K562 (cell line): ENCODE measurements at regions not wholly inside any gene's neighbourhood (a gene's known extent, or its start where the extent isn't known, plus 50 kb on each side); places are given as distances from the start of the nearest gene placed in this dataset.

Source experiments
- ZBTB1 ChIP-seq: sonication (generic); formaldehyde crosslinking; IDR thresholded peaks from 2 replicates; pipeline ENCODE4 v1.8.1; 2023; ENCODE audit warnings: missing genetic modification reagents, low read depth, mild to moderate bottlenecking, borderline replicate concordance
- ZBTB7A ChIP-seq: IDR thresholded peaks from 2 replicates; pipeline ENCODE4 v1.6.1; 2011; ENCODE audit warnings: low read depth, mild to moderate bottlenecking, low read length, moderate library complexity, borderline replicate concordance; ENCODE audit not compliant: control insufficient read depth
- ZFP36 ChIP-seq: fragments of 150-350 bp; IDR thresholded peaks from 2 replicates; pipeline ENCODE4 v1.6.1; 2018; ENCODE audit warnings: low read length, low read depth; ENCODE audit not compliant: partially characterized antibody
- ZNF212 ChIP-seq: fragments of 450-650 bp; formaldehyde crosslinking; IDR thresholded peaks from 2 replicates; pipeline ENCODE4 v1.4.0; 2020; ENCODE audit warnings: mild to moderate bottlenecking
- TF ChIP-seq, protein P1 (sequence below), 3 experiments: fragments of 200-800 bp in 1 of 3; sonication (Bioruptor generic) in 1 of 3; sonication (generic) in 1 of 3; formaldehyde crosslinking in 1 of 3; IDR thresholded peaks; 2 replicates each; pipeline versions ENCODE4 v1.6.1 to v1.8.0; 2016 to 2022; ENCODE audit warnings: mild to moderate bottlenecking in 2 of 3, missing compliant biosample characterization in 2 of 3, missing genetic modification characterization in 2 of 3, missing genetic modification reagents in 1 of 3
- TF ChIP-seq, protein P2 (sequence below), 3 experiments: IDR thresholded peaks in 2 of 3; conservative IDR thresholded peaks in 1 of 3; 2 replicates each; pipeline ENCODE4 v1.5.1; 2011 to 2012; ENCODE audit warnings: low read length in 3 of 3, mild to moderate bottlenecking in 3 of 3, control low read depth in 2 of 3, improper control_type of control experiment in 1 of 3, inconsistent platforms in 1 of 3, low read depth in 1 of 3, mixed read lengths in 1 of 3, moderate library complexity in 1 of 3; ENCODE audit not compliant: insufficient read depth in 2 of 3

DNA sequence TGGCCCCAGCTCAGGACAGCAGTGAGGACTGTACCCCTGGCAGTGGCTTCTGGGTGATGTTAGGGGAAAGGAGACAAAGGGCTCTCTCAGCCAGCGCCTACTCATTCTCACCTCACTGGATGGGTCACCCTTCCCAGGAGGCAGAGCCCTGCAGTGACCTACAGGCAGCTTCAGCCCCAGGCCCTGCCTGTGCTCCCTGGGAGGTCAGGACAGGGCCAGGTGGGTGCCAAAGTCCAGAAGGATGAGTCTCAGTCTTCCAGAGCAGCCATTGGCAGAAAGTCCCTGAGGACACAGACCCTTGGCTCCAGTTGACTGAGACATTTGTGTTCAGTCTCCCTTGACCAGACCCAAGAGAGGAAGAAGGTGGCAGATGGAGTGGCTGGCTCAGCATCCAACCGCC is 75.1 kb downstream of the TEX51 start:
- TF ChIP-seq, protein P1, sequence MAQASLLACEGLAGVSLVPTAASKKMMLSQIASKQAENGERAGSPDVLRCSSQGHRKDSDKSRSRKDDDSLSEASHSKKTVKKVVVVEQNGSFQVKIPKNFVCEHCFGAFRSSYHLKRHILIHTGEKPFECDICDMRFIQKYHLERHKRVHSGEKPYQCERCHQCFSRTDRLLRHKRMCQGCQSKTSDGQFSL (CRISPR knock-in tag; IDR thresholded peaks at IDR 0.05), result no peak
- TF ChIP-seq, protein P1 (tag; IDR thresholded peaks at IDR 0.05), result no peak
- TF ChIP-seq, protein P2, sequence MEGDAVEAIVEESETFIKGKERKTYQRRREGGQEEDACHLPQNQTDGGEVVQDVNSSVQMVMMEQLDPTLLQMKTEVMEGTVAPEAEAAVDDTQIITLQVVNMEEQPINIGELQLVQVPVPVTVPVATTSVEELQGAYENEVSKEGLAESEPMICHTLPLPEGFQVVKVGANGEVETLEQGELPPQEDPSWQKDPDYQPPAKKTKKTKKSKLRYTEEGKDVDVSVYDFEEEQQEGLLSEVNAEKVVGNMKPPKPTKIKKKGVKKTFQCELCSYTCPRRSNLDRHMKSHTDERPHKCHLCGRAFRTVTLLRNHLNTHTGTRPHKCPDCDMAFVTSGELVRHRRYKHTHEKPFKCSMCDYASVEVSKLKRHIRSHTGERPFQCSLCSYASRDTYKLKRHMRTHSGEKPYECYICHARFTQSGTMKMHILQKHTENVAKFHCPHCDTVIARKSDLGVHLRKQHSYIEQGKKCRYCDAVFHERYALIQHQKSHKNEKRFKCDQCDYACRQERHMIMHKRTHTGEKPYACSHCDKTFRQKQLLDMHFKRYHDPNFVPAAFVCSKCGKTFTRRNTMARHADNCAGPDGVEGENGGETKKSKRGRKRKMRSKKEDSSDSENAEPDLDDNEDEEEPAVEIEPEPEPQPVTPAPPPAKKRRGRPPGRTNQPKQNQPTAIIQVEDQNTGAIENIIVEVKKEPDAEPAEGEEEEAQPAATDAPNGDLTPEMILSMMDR (IDR thresholded peaks at IDR 0.05 in 2 of 3, conservative IDR thresholded peaks at IDR 0.05 in 1 of 3; ENCODE audit: insufficient read depth in 2 of 3, low read depth in 1 of 3, low read length in 3 of 3), result no peak
- TF ChIP-seq ZBTB1 (CRISPR knock-in tag) (no peak), ZFP36 (no peak), ZBTB7A (no peak), ZNF212 (no peak)
